ENCODE measurements at regions not wholly inside any gene's neighbourhood (a gene's known extent, or its start where the extent isn't known, plus 50 kb on each side); places are given as distances from the start of the nearest gene placed in this dataset.

DNA sequence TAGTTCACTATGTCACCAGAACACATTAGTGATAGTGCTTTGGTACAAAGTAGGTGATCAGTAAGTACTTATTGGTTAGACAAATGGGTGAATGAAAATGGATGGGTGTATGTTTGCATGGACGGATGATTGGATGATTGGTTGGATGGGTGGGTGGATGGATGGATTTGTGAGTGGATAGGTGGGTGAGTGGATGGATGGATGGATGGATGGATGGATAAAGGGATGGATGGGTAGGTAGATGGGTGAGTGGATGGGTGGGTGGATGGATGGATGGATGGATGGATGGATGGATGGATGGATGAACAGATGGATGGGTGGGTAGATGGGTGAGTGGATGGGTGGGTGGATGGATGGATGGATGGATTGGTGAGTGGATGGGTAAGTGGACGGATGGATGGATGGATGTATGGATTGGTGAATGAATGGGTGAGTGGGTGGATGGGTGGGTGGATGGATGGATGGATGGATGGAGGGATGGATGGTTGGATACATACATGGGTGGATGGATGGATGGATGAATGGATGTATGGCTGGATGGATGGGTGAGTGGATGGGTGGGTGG is 225.3 kb upstream of the GSE1 start:
- no peak overlapping the region for H3K4me2 ChIP-seq (ENCODE audit: low read length)
- H3K27ac ChIP-seq (ENCODE audit: low read length), result no peak overlapping the region
- no peak overlapping the region for H3K4me3 ChIP-seq (ENCODE audit: low read length)
- H3K9me3 ChIP-seq (ENCODE audit: insufficient read depth, low read length), result no peaks in the 10 kb centered on the region
- TF ChIP-seq CTCF (IDR thresholded peaks at IDR 0.05; ENCODE audit: low read depth, low read length) (no peak), EZH2phosphoT487 (IDR thresholded peaks at IDR 0.05; ENCODE audit: low read depth) (no peak)
- H3K36me3 ChIP-seq (replicated peaks; ENCODE audit: low read depth, low read length), result no peaks in the 10 kb centered on the region
- H4K20me1 ChIP-seq (ENCODE audit: insufficient read depth, low read length), result no peaks in the 10 kb centered on the region
- no peak overlapping the region for H3K9ac ChIP-seq (ENCODE audit: low read length)
- H3K27me3 ChIP-seq (ENCODE audit: low read depth, low read length), result no peaks in the 10 kb centered on the region
- H3K79me2 ChIP-seq (ENCODE audit: low read length), result no peaks in the 10 kb centered on the region
- H2AFZ ChIP-seq (ENCODE audit: low read depth, low read length), result no peak overlapping the region
- H3K4me1 ChIP-seq (ENCODE audit: low read length), result no peaks in the 10 kb centered on the region

DNA sequence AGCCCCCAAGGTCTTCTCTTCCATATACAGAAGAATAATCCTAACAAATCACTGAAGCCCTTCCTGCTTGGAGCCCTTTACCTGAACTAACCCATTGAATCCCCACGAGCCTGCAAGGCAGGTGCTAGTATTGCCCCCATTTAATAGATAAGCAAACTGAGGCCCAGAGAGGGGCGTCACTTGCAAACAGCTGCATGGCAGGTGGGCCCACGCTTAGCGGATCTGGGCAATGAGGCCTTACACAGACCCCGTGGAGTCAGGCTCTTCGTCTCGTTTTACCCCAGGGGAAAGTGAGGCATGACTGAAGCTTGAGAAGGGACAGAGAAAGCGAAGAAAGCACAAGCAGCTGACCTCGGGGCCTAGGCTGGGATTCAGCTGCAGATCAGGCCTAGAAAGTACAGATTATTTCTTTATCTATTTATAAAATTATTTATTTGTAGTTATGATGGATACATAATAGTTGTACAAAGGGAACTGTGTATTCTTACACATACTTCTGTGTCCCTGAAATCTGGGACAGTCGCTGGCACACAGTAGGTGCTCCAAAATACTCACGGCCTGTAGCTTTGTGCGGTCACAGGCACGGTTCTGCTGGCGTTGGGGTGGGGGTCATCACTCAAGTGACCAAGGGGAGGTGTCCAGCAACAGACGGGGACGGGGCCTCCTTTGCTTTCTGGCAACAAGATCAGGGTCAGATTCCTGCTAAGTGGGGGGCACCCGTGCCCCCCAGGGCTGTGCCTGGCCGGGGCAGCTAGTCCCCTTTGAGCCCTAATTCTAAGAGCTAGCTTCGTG is 223.2 kb upstream of the GSE1 start:
- Histone ChIP-seq H3K27ac (ENCODE audit: low read length) (no peak overlapping the region), H3K9ac (ENCODE audit: low read length) (no peak overlapping the region)

DNA sequence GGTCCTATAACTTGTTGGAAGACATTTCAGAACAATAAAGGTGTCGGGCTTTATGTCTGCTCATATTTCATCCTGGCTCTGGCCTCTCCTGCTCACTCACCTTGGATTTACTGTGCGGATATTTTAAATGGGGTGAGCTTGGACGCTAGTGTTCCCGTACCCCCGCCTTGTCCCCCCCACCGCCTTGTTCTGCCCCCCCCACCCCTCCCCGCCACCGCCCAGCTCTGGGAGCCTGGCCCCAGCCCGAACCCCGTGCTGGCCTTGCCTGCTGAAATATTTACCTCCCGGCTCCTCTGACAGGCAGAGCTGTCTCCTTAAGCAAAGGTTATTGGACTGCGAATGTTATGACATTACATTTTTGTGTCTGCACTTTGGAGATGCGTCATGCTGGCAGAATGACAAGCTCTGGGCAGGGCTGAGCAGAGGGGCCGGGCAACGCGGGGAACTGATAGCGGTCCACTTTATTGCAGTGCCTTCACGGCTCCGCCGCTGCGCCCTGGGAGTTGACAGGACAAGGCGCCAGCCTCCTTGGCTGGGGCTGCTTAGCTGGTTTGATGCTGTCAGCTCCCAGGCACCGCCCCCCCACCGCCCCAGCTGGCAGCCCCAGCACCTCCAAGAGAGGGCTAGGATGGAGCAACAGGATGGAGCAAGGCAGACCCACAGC is 222.5 kb upstream of the GSE1 start:
- H3K27me3 ChIP-seq (ENCODE audit: low read depth, low read length), result peaks cover 13% of the 10 kb centered on the region; the same call in 1 of the 2 replicates
- H4K20me1 ChIP-seq (ENCODE audit: insufficient read depth, low read length), result no peaks in the 10 kb centered on the region
- H3K36me3 ChIP-seq (replicated peaks; ENCODE audit: low read depth, low read length), result no peaks in the 10 kb centered on the region
- H3K9me3 ChIP-seq (ENCODE audit: insufficient read depth, low read length), result no peaks in the 10 kb centered on the region
- no peaks in the 10 kb centered on the region for H3K79me2 ChIP-seq (ENCODE audit: low read length)
- no peak overlapping the region for H3K4me2 ChIP-seq (ENCODE audit: low read length)
- H3K27ac ChIP-seq (ENCODE audit: low read length), result no peak overlapping the region
- H3K4me3 ChIP-seq (ENCODE audit: low read length), result no peak overlapping the region
- peaks cover 10% of the 10 kb centered on the region; the same call in 1 of the 2 replicates for H3K4me1 ChIP-seq (ENCODE audit: low read length)
- TF ChIP-seq CTCF (IDR thresholded peaks at IDR 0.05; ENCODE audit: low read depth, low read length) (no peak), EZH2phosphoT487 (IDR thresholded peaks at IDR 0.05; ENCODE audit: low read depth) (no peak)
- no peak overlapping the region for H2AFZ ChIP-seq (ENCODE audit: low read depth, low read length)
- H3K9ac ChIP-seq (ENCODE audit: low read length), result no peak overlapping the region

More for the DNA sequence above, 223.2 kb upstream of the GSE1 start:
- Histone ChIP-seq H3K9me3 (ENCODE audit: insufficient read depth, low read length) (no peaks in the 10 kb centered on the region), H3K4me1 (ENCODE audit: low read length) (0 out of 2 replicates have a peak, but pooled peaks cover 5% of the 10 kb centered on the region), H3K4me3 (ENCODE audit: low read length) (no peak overlapping the region), H4K20me1 (ENCODE audit: insufficient read depth, low read length) (no peaks in the 10 kb centered on the region), H3K4me2 (ENCODE audit: low read length) (no peak overlapping the region), H3K27me3 (ENCODE audit: low read depth, low read length) (peaks cover 7% of the 10 kb centered on the region; the same call in 1 of the 2 replicates), H3K36me3 (replicated peaks; ENCODE audit: low read depth, low read length) (no peaks in the 10 kb centered on the region), H2AFZ (ENCODE audit: low read depth, low read length) (no peak overlapping the region), H3K79me2 (ENCODE audit: low read length) (no peaks in the 10 kb centered on the region)
- TF ChIP-seq EZH2phosphoT487 (IDR thresholded peaks at IDR 0.05; ENCODE audit: low read depth) (no peak), CTCF (IDR thresholded peaks at IDR 0.05; ENCODE audit: low read depth, low read length) (no peak)

DNA sequence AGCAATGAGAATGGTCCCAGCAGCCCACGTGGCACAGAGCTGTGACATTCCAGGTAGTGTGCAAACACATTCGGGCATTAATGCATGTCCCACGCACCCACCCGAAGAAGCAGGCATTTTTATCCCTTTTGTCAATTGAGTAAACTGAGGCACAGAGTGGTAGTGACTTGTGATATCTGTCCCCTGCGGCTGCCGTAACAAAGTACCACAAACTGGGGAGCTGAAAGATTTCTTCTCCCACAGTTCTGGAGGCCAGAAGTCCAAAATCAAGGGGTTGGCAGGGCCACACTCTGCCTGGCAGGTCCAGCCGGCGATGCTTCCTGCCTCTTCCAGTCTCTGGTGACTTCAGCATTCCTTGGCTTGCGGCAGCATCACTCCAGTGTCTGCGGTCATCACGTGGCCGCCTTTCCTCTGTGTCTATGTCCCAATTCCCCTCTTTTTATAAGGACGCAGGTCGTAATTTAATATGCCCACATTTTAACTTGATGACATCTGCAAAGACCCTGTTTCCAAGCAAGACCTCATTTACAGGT is 221.9 kb upstream of the GSE1 start:
- no peak overlapping the region for H3K27ac ChIP-seq (ENCODE audit: low read length)
- H3K79me2 ChIP-seq (ENCODE audit: low read length), result no peaks in the 10 kb centered on the region
- H3K36me3 ChIP-seq (replicated peaks; ENCODE audit: low read depth, low read length), result no peaks in the 10 kb centered on the region
- H4K20me1 ChIP-seq (ENCODE audit: insufficient read depth, low read length), result no peaks in the 10 kb centered on the region
- no peak overlapping the region for H3K4me3 ChIP-seq (ENCODE audit: low read length)
- no peak overlapping the region for H2AFZ ChIP-seq (ENCODE audit: low read depth, low read length)
- TF ChIP-seq CTCF (IDR thresholded peaks at IDR 0.05; ENCODE audit: low read depth, low read length) (no peak), EZH2phosphoT487 (IDR thresholded peaks at IDR 0.05; ENCODE audit: low read depth) (no peak)
- no peak overlapping the region for H3K9ac ChIP-seq (ENCODE audit: low read length)
- H3K4me1 ChIP-seq (ENCODE audit: low read length), result peaks cover 12% of the 10 kb centered on the region
- H3K27me3 ChIP-seq (ENCODE audit: low read depth, low read length), result peaks cover 18% of the 10 kb centered on the region
- H3K4me2 ChIP-seq (ENCODE audit: low read length), result no peak overlapping the region
- H3K9me3 ChIP-seq (ENCODE audit: insufficient read depth, low read length), result no peaks in the 10 kb centered on the region
